ENCODE measurements at regions not wholly inside any gene's neighbourhood (a gene's known extent, or its start where the extent isn't known, plus 50 kb on each side); places are given as distances from the start of the nearest gene placed in this dataset.
A peak's percentile ranks its signal among the peaks of the same experiment; 100 is the strongest.

DNA sequence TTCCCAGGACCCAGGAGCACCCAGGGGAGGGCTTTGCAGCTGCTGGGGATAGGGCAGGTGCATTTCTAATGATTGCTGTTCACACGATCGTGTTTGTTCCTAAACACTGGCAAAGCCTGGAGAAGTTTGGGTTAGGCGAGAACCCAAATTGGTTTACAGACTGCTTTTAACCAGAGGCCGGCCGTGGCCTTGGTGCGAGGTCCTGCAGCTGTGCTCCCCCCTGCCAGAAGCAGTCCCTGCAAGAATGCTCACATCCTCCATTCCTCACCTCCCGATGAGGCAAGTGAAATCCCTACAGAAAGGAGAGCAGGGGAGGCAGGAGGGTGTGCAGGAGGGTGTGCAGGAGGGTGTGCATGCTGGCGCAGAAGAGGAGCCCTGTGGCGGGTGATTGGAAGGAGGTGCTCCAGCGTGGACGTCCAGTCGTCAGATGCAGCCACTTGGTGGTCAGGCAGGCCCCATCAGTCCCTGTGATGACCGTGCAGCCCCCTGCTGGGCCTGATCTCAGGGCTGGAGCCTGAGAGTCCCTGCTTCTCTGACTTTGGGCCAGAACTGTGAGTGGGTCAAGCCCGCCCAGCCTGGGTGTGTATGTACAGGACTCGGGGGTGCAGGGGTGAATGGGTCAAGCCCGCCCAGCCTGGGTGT lies 55.7 kb upstream of the FRMD1 start:
- DNase-seq (ENCODE audit: low spot score), result no peak

GRCh38 chr6:168133687-168134559 lies 54.9 kb upstream of the FRMD1 start:
- DNase-seq (ENCODE audit: low spot score), result peak; percentile 88

DNA sequence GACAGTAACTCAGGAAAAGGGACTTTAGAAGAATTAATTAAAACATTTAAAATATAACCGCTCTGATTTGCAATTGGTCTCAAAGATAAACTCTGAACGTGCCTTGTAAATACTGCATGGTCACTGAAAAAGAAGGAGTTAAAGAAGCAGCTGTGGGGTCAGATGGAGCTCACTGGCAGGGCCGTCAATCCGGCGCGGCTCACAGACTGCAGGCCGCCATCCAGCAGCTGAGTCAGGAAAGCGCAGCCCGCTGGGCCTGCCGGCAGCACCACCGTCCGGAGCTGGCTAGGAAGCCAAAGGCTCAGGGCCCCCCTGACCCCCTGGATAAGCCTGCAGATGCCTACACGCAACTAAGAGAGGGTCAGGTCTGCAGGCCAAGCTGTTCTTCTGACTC lies 54.2 kb upstream of the FRMD1 start:
- peak; percentile 84 for DNase-seq (ENCODE audit: low spot score)

- peak; percentile 90 for DNase-seq (ENCODE audit: low spot score)
These were observed 53.6 kb upstream of the FRMD1 start for GRCh38 chr6:168132531-168133167.

DNA sequence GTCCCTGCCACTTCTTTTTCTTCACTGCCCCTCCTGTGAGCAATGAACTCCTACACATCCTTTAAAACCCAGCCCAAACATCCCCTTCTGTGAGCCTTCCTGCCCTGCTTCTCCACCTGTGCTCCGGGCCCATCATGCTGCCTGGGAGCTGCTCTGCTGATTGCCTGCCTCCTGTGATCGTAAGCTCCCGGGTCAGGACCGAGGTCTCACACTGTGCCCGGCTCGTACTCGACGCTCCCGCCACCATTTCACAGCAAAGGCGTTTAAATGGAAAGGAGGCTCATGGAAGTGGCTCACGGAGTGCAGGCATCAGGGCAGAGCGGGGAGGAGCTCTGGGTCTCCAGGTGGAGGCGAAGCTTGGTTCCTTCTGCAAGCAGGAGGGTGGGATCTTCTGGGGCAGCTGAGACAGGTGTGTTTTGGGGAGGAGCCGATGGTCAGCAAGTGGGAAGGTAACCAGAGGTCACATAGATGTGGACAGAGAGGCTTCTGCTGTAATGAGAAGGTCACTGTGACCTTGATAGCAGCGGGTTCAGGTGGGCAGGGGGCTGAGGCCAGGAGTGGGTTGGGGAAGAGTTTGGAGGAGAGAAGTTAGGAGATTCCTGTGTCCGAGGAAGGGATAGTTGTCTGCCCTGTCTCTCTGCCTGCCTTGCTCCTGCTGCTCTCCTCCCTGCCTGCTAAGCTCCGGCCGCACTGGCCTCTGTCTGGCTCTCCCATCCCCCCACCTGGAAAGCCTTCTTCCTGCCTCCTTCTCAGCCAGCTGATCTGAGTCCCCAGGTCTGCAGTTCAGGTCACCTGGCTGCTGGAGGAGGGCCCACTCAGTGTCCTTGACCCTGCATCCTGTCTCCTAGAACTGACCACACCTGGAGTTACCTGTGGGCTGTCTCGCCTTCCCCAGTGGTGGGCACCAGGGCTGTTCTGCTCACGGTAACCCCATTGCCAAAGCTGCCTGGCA lies 52.7 kb upstream of the FRMD1 start:
- peak; percentile 45 for DNase-seq (ENCODE audit: low spot score)

DNA sequence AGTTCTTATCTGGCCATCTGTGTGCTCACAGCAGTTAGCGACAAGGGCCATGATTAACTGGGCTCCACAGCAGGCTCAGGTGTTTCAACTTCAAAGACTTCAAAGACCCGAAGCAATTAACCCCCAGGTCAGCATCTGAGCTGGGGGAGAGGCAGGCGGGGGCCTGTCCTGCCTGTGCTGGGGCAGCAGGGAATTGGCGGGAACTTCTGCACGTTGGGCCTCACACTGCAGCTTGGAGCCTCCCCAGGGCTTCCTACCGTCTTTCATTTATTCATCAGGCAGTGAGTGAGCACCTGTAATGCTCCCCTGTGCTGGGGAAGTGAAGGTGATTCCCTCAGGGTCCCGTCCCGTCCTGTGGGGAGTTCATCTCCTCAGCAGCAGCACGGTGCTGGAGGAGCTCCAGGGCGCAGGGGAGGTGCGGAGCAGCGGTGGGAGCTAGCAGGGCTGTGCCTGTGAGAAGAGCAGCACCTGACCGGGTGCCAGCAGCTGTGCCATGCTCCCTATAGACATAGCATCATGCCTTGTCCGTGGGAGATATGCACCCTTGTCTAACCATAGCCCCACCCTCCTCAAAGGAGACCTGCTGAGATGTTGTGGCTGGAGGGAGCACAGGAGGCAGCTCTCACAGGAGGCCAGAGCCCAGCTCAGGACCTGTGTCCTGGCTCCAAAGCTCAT lies 51.8 kb upstream of the FRMD1 start:
- no peak for DNase-seq (ENCODE audit: low spot score)

DNA sequence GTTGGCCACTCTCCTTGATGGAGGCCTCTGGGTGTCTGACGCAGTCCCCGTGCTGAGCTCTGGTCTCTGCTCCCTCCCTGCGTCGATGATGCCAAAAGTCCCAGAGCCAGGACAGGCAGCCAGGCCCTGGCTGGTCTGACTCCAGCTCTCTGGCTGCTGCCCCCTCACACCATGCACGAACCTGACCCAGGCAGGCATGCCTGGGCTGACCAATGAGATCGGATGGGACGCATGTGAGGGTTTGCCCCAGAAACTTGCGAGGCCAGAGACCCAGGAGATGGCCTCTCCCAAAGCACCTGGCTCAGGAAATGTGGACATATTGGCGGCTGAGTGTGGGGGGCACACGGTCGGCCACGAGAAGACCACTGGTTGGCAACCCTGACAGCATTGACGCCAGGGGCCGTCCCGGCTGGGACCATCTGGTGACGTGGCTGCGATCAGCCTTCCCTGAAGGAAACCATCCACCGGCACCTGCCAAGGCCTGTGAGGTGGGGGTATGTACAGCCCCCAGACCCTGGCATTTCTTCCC lies 51.2 kb upstream of the FRMD1 start:
- DNase-seq (ENCODE audit: low spot score), result no peak

DNA sequence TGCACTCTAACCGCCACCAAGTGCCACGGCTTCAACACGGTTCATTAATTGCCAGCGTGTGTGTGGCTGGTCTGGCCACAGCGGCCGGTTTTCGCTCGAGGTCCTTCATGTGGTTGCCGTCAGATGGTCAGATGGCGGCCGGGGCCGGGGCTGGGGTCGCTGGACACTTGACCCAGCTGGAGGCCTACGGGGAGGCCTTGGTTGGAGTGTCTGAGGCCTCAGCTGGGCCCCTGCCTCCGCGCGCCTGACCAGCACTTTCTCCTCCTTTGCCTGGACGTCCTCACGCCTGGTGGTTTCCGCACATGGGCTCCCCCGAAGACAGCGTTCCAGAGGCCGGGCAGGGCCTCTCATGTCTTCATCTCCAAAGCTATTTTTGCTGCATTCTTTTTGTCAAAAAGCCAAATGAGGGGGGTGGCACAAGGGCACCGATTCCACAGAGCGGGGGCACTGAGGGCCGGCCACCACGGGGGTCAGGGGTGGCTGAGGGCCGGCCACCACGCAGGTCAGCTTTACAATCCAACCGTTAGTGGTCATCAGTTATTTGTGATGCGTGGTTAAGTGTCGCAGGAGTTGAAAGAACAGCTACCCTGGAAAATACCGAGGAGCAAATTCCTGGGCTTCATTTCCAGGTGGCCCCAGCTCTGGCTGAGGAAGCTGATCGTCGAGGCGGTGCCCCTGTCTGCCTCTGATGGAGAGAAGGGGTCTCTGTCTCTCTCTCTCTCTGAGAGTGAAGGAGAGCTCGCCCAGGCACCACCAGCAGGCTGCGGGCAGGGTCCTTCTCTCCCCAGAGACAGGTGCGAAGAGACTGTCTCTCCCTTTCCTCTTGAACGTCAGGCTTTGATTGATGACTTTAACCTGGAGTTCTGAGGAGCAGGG lies 50.5 kb upstream of the FRMD1 start:
- peak; percentile 86 for DNase-seq (ENCODE audit: low spot score)

GRCh38 chr6:168128631-168129291 lies 49.7 kb upstream of the FRMD1 start:
- peak; percentile 81 for DNase-seq (ENCODE audit: low spot score)
